ENCODE measurements at regions not wholly inside any gene's neighbourhood (a gene's known extent, or its start where the extent isn't known, plus 50 kb on each side); places are given as distances from the start of the nearest gene placed in this dataset.
"Not testable (repeated sequence)": the region's sequence is repeated elsewhere in the genome, so short reads cannot be mapped to it uniquely, and the experiment has no call there.

- DNase-seq: no peak
Measured at GRCh38 chr3:170701696-170702678, 116.1 kb upstream of the SLC7A14 start.

GRCh38 chr3:170700054-170700404, 114.2 kb upstream of the SLC7A14 start:
- no peak for DNase-seq

- DNase-seq: no peak
Measured at GRCh38 chr3:170699158-170700053, 113.5 kb upstream of the SLC7A14 start.

GRCh38 chr3:170697908-170698307, 112.0 kb upstream of the SLC7A14 start:
- no peak for DNase-seq

GRCh38 chr3:170697131-170697530, 111.3 kb upstream of the SLC7A14 start:
- DNase-seq: no peak

- no peak for DNase-seq
Measured at GRCh38 chr3:170695486-170696064, 109.7 kb upstream of the SLC7A14 start.

GRCh38 chr3:170692720-170693119, 106.8 kb upstream of the SLC7A14 start:
- no peak for DNase-seq

- DNase-seq: no peak
Measured at GRCh38 chr3:170690661-170690981, 104.7 kb upstream of the SLC7A14 start.

- DNase-seq: peak; percentile 8
Measured at GRCh38 chr3:170689893-170690660, 104.2 kb upstream of the SLC7A14 start.

GRCh38 chr3:170689296-170689829, 103.5 kb upstream of the SLC7A14 start:
- no peak for DNase-seq

- not testable (repeated sequence) for DNase-seq
Measured at GRCh38 chr3:170688222-170688621, 102.3 kb upstream of the SLC7A14 start.

GRCh38 chr3:170680593-170680992, 94.7 kb upstream of the SLC7A14 start:
- no peak for DNase-seq

GRCh38 chr3:170679190-170679589, 93.3 kb upstream of the SLC7A14 start:
- no peak for DNase-seq

GRCh38 chr3:170670504-170670903, 84.6 kb upstream of the SLC7A14 start:
- DNase-seq: no peak

- not testable (repeated sequence) for DNase-seq
Measured at GRCh38 chr3:170662986-170663385, 77.1 kb upstream of the SLC7A14 start.

GRCh38 chr3:170660139-170660538, 74.3 kb upstream of the SLC7A14 start:
- DNase-seq: no peak

GRCh38 chr3:170657312-170657711, 71.4 kb upstream of the SLC7A14 start:
- no peak for DNase-seq

- no peak for DNase-seq
Measured at GRCh38 chr3:170656284-170656683, 70.4 kb upstream of the SLC7A14 start.

GRCh38 chr3:170653801-170654200, 67.9 kb upstream of the SLC7A14 start:
- DNase-seq: no peak

- DNase-seq: no peak
Measured at GRCh38 chr3:170651260-170651845, 65.5 kb upstream of the SLC7A14 start.

GRCh38 chr3:170650557-170650956, 64.7 kb upstream of the SLC7A14 start:
- not testable (repeated sequence) for DNase-seq

- no peak for DNase-seq
Measured at GRCh38 chr3:170644711-170645110, 58.8 kb upstream of the SLC7A14 start.
